Hepatocyte (in vitro differentiated cells): ENCODE measurements at regions not wholly inside any gene's neighbourhood (a gene's known extent, or its start where the extent isn't known, plus 50 kb on each side); places are given as distances from the start of the nearest gene placed in this dataset.

Experiments used
- CTCF ChIP-seq: fragments of 200-600 bp; sonication (generic); IDR thresholded peaks from 2 replicates; pipeline ENCODE4 v1.5.1; 2016; ENCODE audit warnings: antibody characterized with exemption, mild to moderate bottlenecking; ENCODE audit not compliant: poor library complexity
- EZH2 ChIP-seq: fragments of 200-600 bp; sonication (generic); IDR thresholded peaks from 2 replicates; pipeline ENCODE4 v1.6.1; 2016; ENCODE audit warnings: antibody characterized with exemption, mild to moderate bottlenecking, borderline replicate concordance

- no peak for TF ChIP-seq CTCF
- TF ChIP-seq EZH2: no peak
Observed at GRCh38 chr14:53461858-53462257, 308.7 kb upstream of the DDHD1 start.
